ENCODE measurements at regions not wholly inside any gene's neighbourhood (a gene's known extent, or its start where the extent isn't known, plus 50 kb on each side); places are given as distances from the start of the nearest gene placed in this dataset.

DNA sequence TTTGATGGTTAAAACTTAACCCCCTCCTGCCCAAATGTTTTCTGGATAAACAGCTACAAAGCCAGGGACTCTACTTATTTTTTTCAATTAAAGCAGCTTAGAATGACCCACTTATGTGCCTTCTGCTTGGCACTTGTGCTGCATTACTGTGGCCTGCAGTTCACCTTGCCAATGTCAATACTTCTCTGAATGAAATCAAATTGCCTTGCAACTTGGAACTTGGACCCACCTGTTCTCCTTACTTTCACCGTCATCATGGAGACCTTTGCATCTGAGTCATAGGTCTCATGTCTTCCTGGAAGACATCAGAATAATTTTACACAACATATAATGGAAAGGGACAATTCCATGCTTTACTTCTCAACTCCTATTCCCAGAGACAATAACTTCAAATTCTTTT is 92.1 kb upstream of the FHL2 start:
- H3K36me3 Mint-ChIP-seq (ENCODE audit: low read depth), result no peaks in the 10 kb centered on the region
- H3K4me1 Mint-ChIP-seq (ENCODE audit: low read depth), result no peaks in the 10 kb centered on the region
- no peak overlapping the region for H3K27ac Mint-ChIP-seq
- ATAC-seq (no peak), DNase-seq (no peak)
- POLR2A ChIA-PET, result no interaction called here
- H3K27me3 Mint-ChIP-seq, result peaks cover 2% of the 10 kb centered on the region
- TF ChIP-seq CTCF (IDR thresholded peaks at IDR 0.05), result no peak
- intact Hi-C loops (cut with micrococcal nuclease), result no loop called here
- CTCF ChIA-PET, result interaction anchor here (0.7 kb wide), 1 partner anchor 8 kb away, joined by 3 read pairs; no protein-coding TSS in a partner anchor
- peaks cover 5% of the 10 kb centered on the region for H3K9me3 Mint-ChIP-seq
- no peak overlapping the region for H3K4me3 Mint-ChIP-seq

GRCh38 chr2:105490204-105490603 is 91.4 kb upstream of the FHL2 start:
- CTCF ChIA-PET, result no interaction called here
- TF ChIP-seq CTCF (IDR thresholded peaks at IDR 0.05), result no peak
- POLR2A ChIA-PET, result no interaction called here
- intact Hi-C loops (cut with micrococcal nuclease), result no loop called here
- peaks cover 5% of the 10 kb centered on the region for H3K9me3 Mint-ChIP-seq
- H3K27me3 Mint-ChIP-seq, result no peaks in the 10 kb centered on the region
- H3K36me3 Mint-ChIP-seq (ENCODE audit: low read depth), result no peaks in the 10 kb centered on the region
- no peak overlapping the region for H3K4me3 Mint-ChIP-seq
- no peak for DNase-seq
- H3K4me1 Mint-ChIP-seq (ENCODE audit: low read depth), result no peaks in the 10 kb centered on the region
- no peak for ATAC-seq
- H3K27ac Mint-ChIP-seq, result no peak overlapping the region

DNA sequence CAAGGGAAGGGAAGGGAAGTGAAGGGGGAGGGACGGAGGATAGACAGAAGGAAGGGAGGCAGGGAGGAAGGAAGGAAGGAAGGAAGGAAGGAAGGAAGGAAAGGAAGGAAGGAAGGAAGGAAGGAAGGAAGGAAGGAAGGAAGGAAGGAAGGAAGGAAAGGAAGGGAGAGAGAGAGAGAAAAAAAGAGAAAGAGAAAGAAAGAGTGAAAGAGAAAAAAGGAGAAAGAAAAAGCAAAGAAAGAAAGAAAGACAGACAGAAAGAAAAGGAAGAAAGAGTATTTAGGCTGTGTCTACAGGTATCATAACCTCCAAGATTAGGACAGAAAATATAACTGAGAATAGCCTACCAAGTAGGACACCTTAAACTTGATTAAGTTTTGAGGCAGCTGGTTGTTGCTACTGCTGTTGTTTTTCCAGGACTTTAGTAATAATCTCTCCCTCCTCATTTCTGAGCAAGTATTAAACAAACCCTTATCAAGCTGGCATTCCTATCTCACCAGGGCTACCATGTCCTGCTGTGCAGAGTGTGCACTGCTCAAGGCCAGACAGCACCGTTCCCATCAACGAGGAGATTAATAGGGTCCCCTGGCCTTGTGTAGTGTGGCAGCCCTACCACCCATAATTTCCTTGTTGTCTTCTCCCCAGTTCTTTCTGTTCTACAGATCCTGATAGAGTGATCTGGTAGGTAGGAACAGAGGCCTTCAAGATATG is 90.5 kb upstream of the FHL2 start:
- ATAC-seq (no peak), DNase-seq (no peak)
- POLR2A ChIA-PET, result no interaction called here
- H3K27me3 Mint-ChIP-seq, result no peaks in the 10 kb centered on the region
- no peak overlapping the region for H3K27ac Mint-ChIP-seq
- CTCF ChIA-PET, result no interaction called here
- no peak overlapping the region for H3K4me3 Mint-ChIP-seq
- H3K9me3 Mint-ChIP-seq, result peaks cover 5% of the 10 kb centered on the region
- intact Hi-C loops (cut with micrococcal nuclease), result no loop called here
- no peaks in the 10 kb centered on the region for H3K36me3 Mint-ChIP-seq (ENCODE audit: low read depth)
- TF ChIP-seq CTCF (IDR thresholded peaks at IDR 0.05), result no peak
- no peaks in the 10 kb centered on the region for H3K4me1 Mint-ChIP-seq (ENCODE audit: low read depth)

GRCh38 chr2:105488285-105488684 is 89.4 kb upstream of the FHL2 start:
- TF ChIP-seq CTCF (IDR thresholded peaks at IDR 0.05), result no peak
- no peak for DNase-seq
- CTCF ChIA-PET, result no interaction called here

GRCh38 chr2:105487142-105488069 is 88.6 kb upstream of the FHL2 start:
- no peak for TF ChIP-seq CTCF (IDR thresholded peaks at IDR 0.05)
- intact Hi-C loops (cut with micrococcal nuclease), result no loop called here
- ATAC-seq, result no peak
- Mint-ChIP-seq H3K4me1 (ENCODE audit: low read depth) (no peaks in the 10 kb centered on the region), H3K4me3 (no peak overlapping the region), H3K27me3 (no peaks in the 10 kb centered on the region), H3K36me3 (ENCODE audit: low read depth) (no peaks in the 10 kb centered on the region), H3K9me3 (no peaks in the 10 kb centered on the region), H3K27ac (no peak overlapping the region)
- ChIA-PET POLR2A (no interaction called here), CTCF (no interaction called here)
- no peak for DNase-seq

More at GRCh38 chr2:105488285-105488684, 89.4 kb upstream of the FHL2 start:
- Mint-ChIP-seq H3K27ac (no peak overlapping the region), H3K27me3 (no peaks in the 10 kb centered on the region), H3K9me3 (peaks cover 5% of the 10 kb centered on the region), H3K4me1 (ENCODE audit: low read depth) (no peaks in the 10 kb centered on the region), H3K4me3 (no peak overlapping the region), H3K36me3 (ENCODE audit: low read depth) (no peaks in the 10 kb centered on the region)
- POLR2A ChIA-PET, result no interaction called here
- intact Hi-C loops (cut with micrococcal nuclease), result no loop called here
- no peak for ATAC-seq
